Naive thymus-derived CD4-positive, alpha-beta T cell (primary cell): ENCODE measurements at regions not wholly inside any gene's neighbourhood (a gene's known extent, or its start where the extent isn't known, plus 50 kb on each side); places are given as distances from the start of the nearest gene placed in this dataset.

ENCODE experiments used
- ATAC-seq: fragments of 150-1000 bp; cut with Tn5 transposase; 2 replicates; pipeline ENCODE4 v1.10.0; 2021; ENCODE audit warnings: mild to moderate bottlenecking, moderate library complexity
- CTCF ChIA-PET: fragments of 350-600 bp; sonication (Branson Sonifier 250); formaldehyde crosslinking; loops from one replicate; lab custom pipeline; 2021; ENCODE audit warnings: antibody characterized with exemption; lab: Charles Lee
- POLR2A ChIA-PET: fragments of 350-600 bp; sonication (Branson Sonifier 250); formaldehyde crosslinking; loops from one replicate; lab custom pipeline; 2021; ENCODE audit warnings: antibody characterized with exemption, inconsistent platforms; lab: Charles Lee
- DNase-seq, 9 donors: peaks; one replicate each; pipeline versions ENCODE4 v3.0.0 to v3.0.0-alpha.2; 2020 to 2022; ENCODE audit warnings: mixed read lengths in 1 of 9
- H3K27ac ChIP-seq: one replicate; pipeline ENCODE4 v1.7.0; 2013; ENCODE audit warnings: mild to moderate bottlenecking, low read depth, low read length, moderate library complexity
- H3K27me3 ChIP-seq, 2 donors: one replicate each; pipeline ENCODE4 v1.7.0; 2013; ENCODE audit warnings: low read length in 2 of 2, mild to moderate bottlenecking in 2 of 2, moderate library complexity in 2 of 2; ENCODE audit not compliant: control insufficient read depth in 2 of 2, insufficient read depth in 2 of 2
- H3K36me3 ChIP-seq, 3 experiments: 1 replicate in 2 of 3; 2 replicates in 1 of 3; pipeline ENCODE4 v1.7.0; 2013; ENCODE audit warnings: low read length in 3 of 3, mild to moderate bottlenecking in 3 of 3, moderate library complexity in 1 of 3; ENCODE audit not compliant: insufficient read depth in 3 of 3, control insufficient read depth in 2 of 3
- H3K4me1 ChIP-seq, 2 donors: one replicate each; pipeline ENCODE4 v1.7.0; 2013; ENCODE audit warnings: low read length in 2 of 2, mild to moderate bottlenecking in 2 of 2, moderate library complexity in 1 of 2; ENCODE audit not compliant: control insufficient read depth in 2 of 2, insufficient read depth in 2 of 2
- H3K4me3 ChIP-seq: 2 replicates; pipeline ENCODE4 v1.7.0; 2013; ENCODE audit warnings: mild to moderate bottlenecking, low read length
- H3K9me3 ChIP-seq, 3 experiments: 1 replicate in 2 of 3; 2 replicates in 1 of 3; pipeline ENCODE4 v1.7.0; 2013; ENCODE audit warnings: low read length in 3 of 3; ENCODE audit not compliant: control insufficient read depth in 2 of 3
- H3K27ac Mint-ChIP-seq, 9 donors: one replicate each; pipeline ENCODE4 v1.8.0; 2020 to 2022; ENCODE audit warnings: mixed read lengths in 9 of 9, mild to moderate bottlenecking in 8 of 9, moderate library complexity in 5 of 9, inconsistent platforms in 2 of 9
- H3K27me3 Mint-ChIP-seq, 5 donors: one replicate each; pipeline ENCODE4 v1.8.0; 2021 to 2022; ENCODE audit warnings: mixed read lengths in 5 of 5, mild to moderate bottlenecking in 1 of 5
- H3K36me3 Mint-ChIP-seq, 5 donors: one replicate each; pipeline ENCODE4 v1.8.0; 2020 to 2022; ENCODE audit warnings: mixed read lengths in 5 of 5, mild to moderate bottlenecking in 3 of 5, inconsistent platforms in 1 of 5
- H3K4me1 Mint-ChIP-seq, 7 donors: one replicate each; pipeline ENCODE4 v1.8.0; 2020 to 2022; ENCODE audit warnings: mixed read lengths in 7 of 7, mild to moderate bottlenecking in 3 of 7, inconsistent platforms in 1 of 7
- H3K4me3 Mint-ChIP-seq, 10 donors: one replicate each; pipeline ENCODE4 v1.8.0; 2020 to 2022; ENCODE audit warnings: mild to moderate bottlenecking in 10 of 10, mixed read lengths in 10 of 10, moderate library complexity in 6 of 10, inconsistent platforms in 2 of 10
- H3K9me3 Mint-ChIP-seq, 11 donors: one replicate each; pipeline ENCODE4 v1.8.0; 2020 to 2022; ENCODE audit warnings: mixed read lengths in 11 of 11, mild to moderate bottlenecking in 4 of 11, inconsistent platforms in 1 of 11, moderate library complexity in 1 of 11
- intact Hi-C, 2 donors: fragments of 100-400 bp; cut with micrococcal nuclease; formaldehyde crosslinking; loops; one replicate each; pipeline ENCODE4 v1.15.1; 2023

GRCh38 chrX:45912316-45912715 lies 632.9 kb downstream of the ZNF674 start:
- POLR2A ChIA-PET = no interaction called here
- H3K4me3 ChIP-seq = no peak overlapping the region
- CTCF ChIA-PET = no interaction called here
- H3K27me3 ChIP-seq = no peaks in the 10 kb centered on the region
- no peak overlapping the region for H3K4me3 Mint-ChIP-seq
- no peak for ATAC-seq
- H3K4me1 Mint-ChIP-seq = no peaks in the 10 kb centered on the region
- no peak for DNase-seq
- H3K4me1 ChIP-seq = no peaks in the 10 kb centered on the region
- H3K9me3 Mint-ChIP-seq = peaks cover 0 to 2% (median 0%) of the 10 kb centered on the region in 11 donors
- H3K27me3 Mint-ChIP-seq = no peaks in the 10 kb centered on the region
- H3K27ac ChIP-seq = no peak overlapping the region
- H3K36me3 Mint-ChIP-seq = no peaks in the 10 kb centered on the region
- H3K27ac Mint-ChIP-seq = no peak overlapping the region
- intact Hi-C loops = no loop called here
- H3K36me3 ChIP-seq = no peaks in the 10 kb centered on the region
- no peaks in the 10 kb centered on the region for H3K9me3 ChIP-seq

GRCh38 chrX:45907786-45908185 lies 637.4 kb downstream of the ZNF674 start:
- H3K36me3 ChIP-seq = no peaks in the 10 kb centered on the region
- ChIA-PET POLR2A (no interaction called here), CTCF (no interaction called here)
- H3K27ac ChIP-seq = no peak overlapping the region
- no peaks in the 10 kb centered on the region for H3K9me3 ChIP-seq
- Mint-ChIP-seq H3K27me3 (no peaks in the 10 kb centered on the region), H3K4me3 (no peak overlapping the region), H3K36me3 (no peaks in the 10 kb centered on the region), H3K9me3 (no peaks in the 10 kb centered on the region), H3K27ac (no peak overlapping the region), H3K4me1 (peaks cover 0 to 9% (median 0%) of the 10 kb centered on the region in 7 donors)
- H3K4me3 ChIP-seq = no peak overlapping the region
- DNase-seq (no peak), ATAC-seq (no peak)
- H3K27me3 ChIP-seq = no peaks in the 10 kb centered on the region
- H3K4me1 ChIP-seq = no peaks in the 10 kb centered on the region
- intact Hi-C loops = no loop called here

- Histone ChIP-seq H3K4me3 (no peak overlapping the region), H3K36me3 (no peaks in the 10 kb centered on the region), H3K9me3 (no peaks in the 10 kb centered on the region), H3K4me1 (no peaks in the 10 kb centered on the region), H3K27ac (no peak overlapping the region), H3K27me3 (no peaks in the 10 kb centered on the region)
- ChIA-PET POLR2A (no interaction called here), CTCF (no interaction called here)
- intact Hi-C loops = no loop called here
- DNase-seq (no peak), ATAC-seq (no peak)
- Mint-ChIP-seq H3K36me3 (no peaks in the 10 kb centered on the region), H3K27me3 (no peaks in the 10 kb centered on the region), H3K27ac (no peak overlapping the region), H3K4me3 (peak overlapping the region in 1 of 10 donors; percentile 12), H3K9me3 (no peaks in the 10 kb centered on the region), H3K4me1 (peaks cover 0 to 9% (median 0%) of the 10 kb centered on the region in 7 donors)
Observed at GRCh38 chrX:45903781-45904201, 641.4 kb downstream of the ZNF674 start.

- Mint-ChIP-seq H3K9me3 (no peaks in the 10 kb centered on the region), H3K27me3 (no peaks in the 10 kb centered on the region), H3K36me3 (no peaks in the 10 kb centered on the region), H3K4me1 (peaks cover 0 to 9% (median 0%) of the 10 kb centered on the region in 7 donors), H3K4me3 (no peak overlapping the region), H3K27ac (no peak overlapping the region)
- H3K27ac ChIP-seq = no peak overlapping the region
- CTCF ChIA-PET = no interaction called here
- H3K4me3 ChIP-seq = no peak overlapping the region
- no peaks in the 10 kb centered on the region for H3K27me3 ChIP-seq
- H3K9me3 ChIP-seq = no peaks in the 10 kb centered on the region
- no peak for ATAC-seq
- H3K36me3 ChIP-seq = no peaks in the 10 kb centered on the region
- POLR2A ChIA-PET = no interaction called here
- no peaks in the 10 kb centered on the region for H3K4me1 ChIP-seq
- intact Hi-C loops = no loop called here
- no peak for DNase-seq
Observed at GRCh38 chrX:45900766-45901615, 644.2 kb downstream of the ZNF674 start.

- ChIA-PET CTCF (no interaction called here), POLR2A (no interaction called here)
- DNase-seq (no peak), ATAC-seq (no peak)
- Histone ChIP-seq H3K27ac (no peak overlapping the region), H3K4me3 (no peak overlapping the region), H3K4me1 (no peaks in the 10 kb centered on the region), H3K36me3 (no peaks in the 10 kb centered on the region), H3K9me3 (no peaks in the 10 kb centered on the region), H3K27me3 (no peaks in the 10 kb centered on the region)
- H3K27ac Mint-ChIP-seq = no peak overlapping the region
- no peaks in the 10 kb centered on the region for H3K4me1 Mint-ChIP-seq
- peaks cover 0 to 6% (median 0%) of the 10 kb centered on the region in 11 donors for H3K9me3 Mint-ChIP-seq
- no peaks in the 10 kb centered on the region for H3K27me3 Mint-ChIP-seq
- no peak overlapping the region for H3K4me3 Mint-ChIP-seq
- H3K36me3 Mint-ChIP-seq = no peaks in the 10 kb centered on the region
- intact Hi-C loops = no loop called here
Observed at GRCh38 chrX:45894864-45895645, 650.2 kb downstream of the ZNF674 start.

- Mint-ChIP-seq H3K27ac (no peak overlapping the region), H3K9me3 (peaks cover 0 to 1% (median 0%) of the 10 kb centered on the region in 11 donors), H3K36me3 (no peaks in the 10 kb centered on the region), H3K4me3 (no peak overlapping the region), H3K27me3 (no peaks in the 10 kb centered on the region), H3K4me1 (no peaks in the 10 kb centered on the region)
- Histone ChIP-seq H3K27ac (no peak overlapping the region), H3K9me3 (no peaks in the 10 kb centered on the region), H3K4me3 (no peak overlapping the region), H3K4me1 (no peaks in the 10 kb centered on the region), H3K27me3 (no peaks in the 10 kb centered on the region), H3K36me3 (no peaks in the 10 kb centered on the region)
- DNase-seq = no peak
- intact Hi-C loops = no loop called here
- CTCF ChIA-PET = no interaction called here
- no peak for ATAC-seq
- POLR2A ChIA-PET = no interaction called here
Observed at GRCh38 chrX:45889471-45889870, 655.8 kb downstream of the ZNF674 start.
